ENCODE measurements at regions not wholly inside any gene's neighbourhood (a gene's known extent, or its start where the extent isn't known, plus 50 kb on each side); places are given as distances from the start of the nearest gene placed in this dataset.
"Not testable (repeated sequence)": the region's sequence is repeated elsewhere in the genome, so short reads cannot be mapped to it uniquely, and the experiment has no call there.

GRCh38 chr7:142440906-142441411, 183.1 kb upstream of the PRSS58 start:
- DNase-seq (ENCODE audit: low read depth in 2 of 2) = no peak

DNA sequence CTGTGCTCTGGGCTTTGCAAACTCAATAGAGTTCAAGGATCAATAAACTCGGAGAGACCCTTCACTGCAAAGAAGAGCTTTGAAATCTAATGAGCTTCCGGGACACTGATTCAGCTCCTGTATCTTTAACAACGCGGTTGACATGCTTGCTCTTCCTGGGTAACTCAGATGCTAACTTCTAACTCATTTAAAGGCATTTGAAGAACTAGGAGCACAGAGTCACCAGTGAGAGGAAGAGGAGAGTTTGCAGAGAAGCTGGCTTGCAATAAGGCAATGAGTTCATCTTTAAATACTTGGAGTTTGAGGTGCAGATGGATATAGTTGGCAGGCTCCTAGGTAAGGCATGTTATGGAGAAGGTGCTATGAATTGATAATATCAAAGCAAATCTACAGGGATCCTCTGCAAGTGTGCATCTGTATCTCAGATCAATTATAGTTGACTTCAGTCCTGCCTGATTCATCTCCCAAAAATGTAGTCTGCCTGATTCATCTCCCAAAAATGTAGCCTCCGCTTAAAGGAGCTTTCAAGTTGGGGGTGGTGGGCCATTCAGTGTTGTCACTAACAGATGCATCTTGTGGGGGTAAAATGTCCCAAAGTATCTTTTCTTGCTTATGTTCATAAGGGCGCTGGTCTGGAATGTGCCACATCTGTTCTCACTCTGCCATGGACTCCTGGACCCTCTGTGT, 182.5 kb upstream of the PRSS58 start:
- DNase-seq (ENCODE audit: low read depth in 2 of 2) = no peak

DNA sequence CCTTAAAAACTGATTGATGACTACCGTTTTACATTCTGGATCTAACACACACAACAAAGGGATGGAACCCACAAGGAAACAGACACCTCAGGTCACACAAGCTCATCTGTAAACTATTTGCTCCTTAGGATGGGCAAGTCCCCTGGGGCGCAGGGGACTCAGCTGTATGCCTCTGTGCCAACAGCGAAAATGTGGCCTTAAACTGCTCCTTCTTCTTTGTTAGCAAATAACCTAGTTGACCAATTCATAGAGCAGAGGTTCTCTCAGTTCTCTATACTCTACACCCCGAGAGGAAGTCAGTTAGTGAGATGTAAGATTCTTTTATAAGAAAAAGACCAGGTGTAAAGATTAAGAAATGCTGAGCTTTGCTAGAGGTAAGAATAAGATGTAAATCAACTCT, 181.9 kb upstream of the PRSS58 start:
- DNase-seq (ENCODE audit: low read depth in 2 of 2) = no peak

DNA sequence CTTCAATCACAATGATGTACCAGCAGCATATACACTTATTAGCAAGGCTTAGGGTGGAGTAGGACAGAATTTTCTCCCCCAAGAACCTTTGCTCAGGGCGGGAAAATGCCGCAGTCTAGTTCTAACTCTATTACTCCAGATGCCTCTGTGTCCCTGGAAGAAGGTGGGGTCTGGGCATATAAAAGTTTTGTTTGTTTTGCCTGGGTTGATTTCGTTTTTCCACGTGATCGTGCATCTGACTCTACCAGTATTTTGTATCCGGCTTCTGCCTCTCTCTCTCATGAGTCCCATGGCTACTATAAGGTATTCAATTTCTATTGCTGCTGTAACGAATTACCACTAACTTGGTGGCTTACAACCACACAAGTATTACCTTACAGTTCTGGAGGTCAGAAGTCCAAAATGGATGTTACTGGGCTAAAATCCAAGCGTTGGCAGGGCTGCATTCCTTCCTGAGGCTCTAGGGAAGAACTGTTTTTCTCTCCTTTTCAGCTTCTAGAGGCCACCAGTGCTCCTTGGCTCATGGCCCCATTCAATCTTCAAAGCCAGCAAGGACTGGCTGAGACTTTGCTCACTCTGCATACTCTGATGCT, 181.2 kb upstream of the PRSS58 start:
- no peak for DNase-seq (ENCODE audit: low read depth in 2 of 2)

DNA sequence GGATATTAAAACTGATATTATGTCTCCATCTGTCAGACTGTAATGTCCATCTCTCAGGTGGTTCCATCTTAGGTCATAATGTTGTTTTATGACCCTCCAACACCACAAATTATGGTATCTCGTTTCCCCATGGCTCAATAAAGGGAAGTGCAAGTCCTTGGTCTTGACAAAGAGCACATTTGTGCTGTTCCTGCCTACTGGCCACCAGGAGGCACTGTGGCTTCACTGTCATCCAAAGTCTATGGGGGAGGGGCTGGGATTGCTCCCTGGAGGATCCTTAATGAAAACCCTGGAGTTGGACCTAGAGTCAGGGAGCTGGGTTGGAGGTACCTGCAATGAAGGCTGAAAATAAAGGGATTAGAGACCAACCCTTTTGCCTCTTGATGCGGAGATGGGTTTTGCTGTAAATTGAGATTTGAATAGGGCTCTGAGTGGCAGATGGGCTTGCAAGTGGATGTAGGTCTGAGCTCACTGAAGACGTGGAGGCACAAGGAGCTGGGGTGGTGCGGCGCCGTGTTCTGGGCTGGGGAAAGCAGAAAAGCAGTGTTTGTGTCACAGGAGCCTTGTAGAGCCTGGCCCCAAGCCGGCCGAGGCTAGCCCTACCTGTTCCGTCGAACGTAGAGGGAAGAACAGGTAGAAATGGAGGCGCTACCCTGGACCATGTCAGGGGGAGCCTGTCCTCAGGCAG, 180.5 kb upstream of the PRSS58 start:
- no peak for DNase-seq (ENCODE audit: low read depth in 2 of 2)

- DNase-seq (ENCODE audit: low read depth in 2 of 2) = no peak
Measured at GRCh38 chr7:142437741-142438140, 179.9 kb upstream of the PRSS58 start.

- no peak for DNase-seq (ENCODE audit: low read depth in 2 of 2)
Measured at GRCh38 chr7:142436601-142437000, 178.7 kb upstream of the PRSS58 start.

DNA sequence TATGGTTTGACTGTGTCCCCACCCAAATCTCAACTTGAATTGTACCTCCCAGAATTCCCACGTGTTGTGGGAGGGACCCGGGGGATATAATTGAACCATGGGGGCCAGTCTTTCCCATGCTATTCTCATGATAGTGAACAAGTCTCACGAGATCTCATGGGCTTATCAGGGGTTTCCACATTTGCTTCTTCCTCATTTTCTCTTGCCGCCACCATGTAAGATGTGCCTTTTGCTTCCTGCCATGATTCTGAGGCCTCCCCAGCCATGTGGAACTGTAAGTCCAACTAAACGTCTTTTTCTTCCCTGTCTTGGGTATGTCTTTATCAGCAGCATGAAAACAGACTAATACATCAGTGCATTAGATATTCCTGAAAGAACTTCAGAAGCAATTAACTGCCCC, 177.7 kb upstream of the PRSS58 start:
- not testable (repeated sequence) for DNase-seq (ENCODE audit: low read depth in 2 of 2)

DNA sequence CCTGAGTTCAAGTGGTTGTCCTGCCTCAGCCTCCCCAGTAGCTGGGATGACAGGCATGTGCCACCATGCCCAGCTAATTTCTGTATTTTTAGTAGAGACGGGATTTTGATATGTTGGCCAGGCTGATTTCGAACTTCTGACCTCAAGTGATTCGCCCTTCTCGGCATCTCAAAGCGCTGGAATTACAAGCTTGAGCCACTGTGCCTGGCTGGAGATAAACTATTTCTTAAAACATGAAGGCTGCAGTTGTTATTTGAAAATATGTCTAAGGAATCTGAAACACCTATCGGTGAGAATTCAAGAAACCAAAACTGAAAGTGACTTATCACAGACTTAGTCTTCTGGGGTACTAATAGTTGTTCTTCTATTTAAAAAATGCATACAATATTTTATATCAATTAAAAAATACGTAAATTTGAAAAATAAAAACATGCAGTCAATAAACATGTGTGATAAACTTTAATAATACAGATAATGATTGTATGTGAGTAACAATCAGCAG, 176.9 kb upstream of the PRSS58 start:
- DNase-seq (ENCODE audit: low read depth in 2 of 2) = no peak

DNA sequence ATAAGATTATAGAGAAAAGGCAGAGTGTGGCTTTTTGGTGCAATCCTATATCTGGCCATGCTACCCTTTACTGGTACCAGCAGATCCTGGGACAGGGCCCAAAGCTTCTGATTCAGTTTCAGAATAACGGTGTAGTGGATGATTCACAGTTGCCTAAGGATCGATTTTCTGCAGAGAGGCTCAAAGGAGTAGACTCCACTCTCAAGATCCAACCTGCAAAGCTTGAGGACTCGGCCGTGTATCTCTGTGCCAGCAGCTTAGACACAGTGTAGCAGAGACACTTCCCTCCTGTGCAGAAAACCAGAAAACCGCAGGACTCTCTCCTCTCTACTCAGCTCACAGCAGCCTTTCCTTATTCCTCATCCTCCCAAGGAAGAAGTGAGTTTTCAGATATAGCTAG, 176.3 kb upstream of the PRSS58 start:
- DNase-seq (ENCODE audit: low read depth in 2 of 2) = not testable (repeated sequence)

- DNase-seq (ENCODE audit: low read depth in 2 of 2) = no peak
Measured at GRCh38 chr7:142432377-142432776, 174.5 kb upstream of the PRSS58 start.

DNA sequence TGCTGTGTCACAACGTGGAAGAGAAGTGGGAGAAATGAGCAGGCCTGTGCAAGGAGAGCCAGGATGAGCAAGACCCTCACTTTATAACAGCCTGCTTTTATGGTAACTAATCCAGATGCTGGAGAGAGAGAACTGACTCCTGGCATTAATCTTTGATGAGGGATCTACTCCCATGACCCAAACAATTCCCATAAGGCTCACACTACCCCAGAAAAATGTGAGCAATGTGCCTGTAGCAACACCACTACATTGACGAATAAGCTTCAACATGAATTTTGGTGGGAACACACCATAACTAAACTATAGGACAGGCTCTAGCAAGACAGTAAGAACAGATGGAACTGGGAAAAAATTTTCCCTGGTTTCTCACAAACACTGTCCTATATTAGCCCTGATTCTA, 173.6 kb upstream of the PRSS58 start:
- no peak for DNase-seq (ENCODE audit: low read depth in 2 of 2)

DNA sequence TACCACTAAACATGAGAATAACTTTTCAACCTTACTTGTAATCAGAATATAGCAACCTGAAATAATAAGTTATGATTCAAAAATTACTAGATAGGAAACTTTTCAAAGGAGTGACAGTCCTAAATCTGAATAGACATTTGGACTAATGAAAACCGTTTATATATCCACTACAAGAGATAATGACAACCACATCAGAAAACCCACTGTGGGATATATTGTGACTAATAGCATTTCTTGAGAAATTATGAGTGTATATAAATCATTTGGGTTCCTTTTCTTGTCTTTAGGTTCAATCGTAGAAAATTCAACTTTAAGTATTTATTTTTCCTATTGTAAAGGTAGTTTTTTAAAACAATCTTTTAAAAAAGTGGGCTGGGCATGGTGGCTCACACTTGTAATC, 170.2 kb upstream of the PRSS58 start:
- no peak for DNase-seq (ENCODE audit: low read depth in 2 of 2)

- no peak for DNase-seq (ENCODE audit: low read depth in 2 of 2)
Measured at GRCh38 chr7:142425281-142425680, 167.4 kb upstream of the PRSS58 start.

DNA sequence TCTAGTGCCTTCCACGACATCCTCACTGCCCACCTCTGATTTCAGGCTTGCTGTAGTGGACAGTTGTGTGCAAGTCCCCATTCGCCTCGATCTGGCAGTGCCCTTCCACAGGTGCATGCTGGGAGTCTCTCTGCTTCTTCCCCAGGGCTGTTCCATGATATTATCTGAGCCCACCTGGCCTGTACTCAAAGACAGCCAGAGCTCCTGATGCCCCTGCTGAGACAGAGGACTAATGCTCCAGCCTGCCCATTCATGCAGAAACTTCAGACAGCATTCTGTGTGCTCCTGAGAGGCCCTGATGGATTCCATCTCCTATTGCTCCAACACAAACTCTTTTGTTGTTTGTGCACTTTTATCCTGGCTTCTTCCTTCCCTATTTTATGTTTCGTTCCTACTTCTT, 164.8 kb upstream of the PRSS58 start:
- no peak for DNase-seq (ENCODE audit: low read depth in 2 of 2)

DNA sequence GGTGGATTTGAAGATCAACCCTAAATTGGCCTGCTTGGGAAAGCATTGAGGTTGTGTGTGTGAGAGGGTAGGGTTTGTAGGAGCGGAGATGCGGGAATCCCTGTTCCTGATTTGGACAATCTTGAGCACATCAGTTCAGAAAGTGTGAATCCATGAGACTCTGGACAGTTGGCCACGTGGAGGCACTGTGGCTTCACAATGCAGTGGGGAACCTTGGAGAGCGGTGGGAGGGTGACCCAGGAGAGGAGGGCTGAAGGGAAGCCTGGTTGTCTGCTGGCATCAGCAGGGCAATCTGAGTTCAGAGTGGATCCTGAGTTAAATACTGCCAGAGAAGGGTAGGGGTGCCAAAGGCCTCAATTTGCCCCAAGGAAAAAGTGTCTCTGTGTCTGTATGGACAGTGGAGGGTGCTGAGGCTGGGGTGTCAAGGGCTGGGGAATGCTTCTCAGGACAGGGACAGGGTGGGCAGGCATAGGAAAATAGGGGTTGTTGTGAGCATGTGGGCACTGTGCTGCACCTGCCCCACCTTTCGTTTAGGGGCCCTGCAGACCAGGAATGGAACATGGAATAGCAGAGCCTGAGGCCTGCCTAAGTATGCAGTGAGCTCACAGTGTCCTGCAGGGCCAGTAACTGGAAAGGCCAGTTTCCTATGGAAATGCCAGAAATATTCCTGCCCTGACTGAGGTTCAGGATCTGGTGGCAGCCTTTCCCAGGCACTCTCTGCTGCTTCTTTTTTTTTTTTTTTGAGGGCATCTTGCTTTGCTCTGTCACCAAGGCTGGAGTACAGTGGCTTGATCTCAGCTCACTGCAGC, 162.9 kb upstream of the PRSS58 start:
- DNase-seq (ENCODE audit: low read depth in 2 of 2) = no peak

DNA sequence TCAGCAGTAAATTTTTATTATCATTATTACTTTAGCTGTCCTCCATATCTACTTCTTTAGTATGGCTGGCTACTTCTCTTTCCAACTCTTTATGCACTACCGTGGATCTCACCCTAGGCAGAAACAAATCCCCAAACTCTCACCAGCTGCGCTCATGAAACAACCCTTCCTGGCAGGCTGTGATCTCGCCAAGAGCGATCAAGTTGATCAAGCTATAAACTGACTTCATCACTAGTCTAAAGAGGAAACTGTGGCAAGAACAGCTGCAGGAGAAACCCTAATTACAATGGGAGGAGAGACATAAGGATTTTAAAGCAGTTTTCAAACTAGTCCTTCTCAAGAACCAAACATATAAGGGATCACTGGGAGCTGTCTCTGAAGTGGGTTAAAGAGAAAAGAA, 160.5 kb upstream of the PRSS58 start:
- no peak for DNase-seq (ENCODE audit: low read depth in 2 of 2)

DNA sequence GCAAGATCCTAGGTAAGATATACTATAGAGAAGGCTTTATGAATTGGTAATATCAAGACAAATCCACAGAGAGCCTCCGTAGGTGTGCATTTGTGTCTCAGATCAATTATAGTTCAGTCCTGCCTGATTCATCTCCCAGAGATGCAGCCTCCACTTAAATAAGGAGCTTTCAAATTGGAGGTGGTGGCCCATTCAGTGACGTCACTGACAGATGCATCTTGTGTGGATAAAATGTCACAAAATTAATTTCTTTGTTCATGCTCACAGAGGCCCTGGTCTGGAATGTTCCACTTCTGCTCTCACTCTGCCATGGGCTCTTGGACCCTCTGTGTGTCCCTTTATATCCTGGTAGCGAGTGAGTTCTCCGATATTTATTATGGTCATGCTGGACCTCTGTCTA, 157.1 kb upstream of the PRSS58 start:
- no peak for DNase-seq (ENCODE audit: low read depth in 2 of 2)

- no peak for DNase-seq (ENCODE audit: low read depth in 2 of 2)
Measured at GRCh38 chr7:142414135-142414534, 156.3 kb upstream of the PRSS58 start.

DNA sequence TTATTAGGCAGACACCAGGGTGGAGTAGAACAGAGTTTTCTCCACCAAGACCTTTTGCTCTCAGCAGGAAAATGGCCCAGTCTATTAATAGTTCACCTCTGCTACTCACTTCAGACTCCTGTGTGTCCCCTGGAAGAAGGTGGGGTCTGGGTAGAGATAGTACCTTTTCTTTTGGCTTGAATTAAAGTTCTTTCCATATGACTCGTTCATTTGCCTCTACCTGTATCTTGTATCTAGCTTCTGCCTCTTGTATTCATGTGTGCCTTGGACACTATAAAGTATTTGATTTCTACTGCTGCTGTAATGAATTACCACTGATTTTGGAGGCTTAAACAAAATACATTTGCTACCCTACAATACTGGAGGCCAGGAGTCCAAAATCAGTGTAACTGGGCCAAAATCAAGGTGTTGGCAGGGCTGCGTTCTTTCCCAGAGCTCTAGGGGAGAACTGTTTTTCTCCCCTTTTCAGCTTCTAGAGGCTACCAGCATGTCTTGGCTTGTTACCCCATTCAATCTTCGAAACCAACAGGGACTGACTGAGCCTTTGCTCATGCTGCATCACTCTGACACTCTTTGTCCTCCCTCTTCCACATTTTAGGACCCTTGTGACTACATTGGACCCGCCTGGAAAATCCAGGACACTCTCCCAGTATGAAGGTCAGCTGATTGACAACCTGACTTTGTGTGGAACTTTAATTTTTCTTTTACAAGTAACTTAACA, 155.6 kb upstream of the PRSS58 start:
- no peak for DNase-seq (ENCODE audit: low read depth in 2 of 2)

DNA sequence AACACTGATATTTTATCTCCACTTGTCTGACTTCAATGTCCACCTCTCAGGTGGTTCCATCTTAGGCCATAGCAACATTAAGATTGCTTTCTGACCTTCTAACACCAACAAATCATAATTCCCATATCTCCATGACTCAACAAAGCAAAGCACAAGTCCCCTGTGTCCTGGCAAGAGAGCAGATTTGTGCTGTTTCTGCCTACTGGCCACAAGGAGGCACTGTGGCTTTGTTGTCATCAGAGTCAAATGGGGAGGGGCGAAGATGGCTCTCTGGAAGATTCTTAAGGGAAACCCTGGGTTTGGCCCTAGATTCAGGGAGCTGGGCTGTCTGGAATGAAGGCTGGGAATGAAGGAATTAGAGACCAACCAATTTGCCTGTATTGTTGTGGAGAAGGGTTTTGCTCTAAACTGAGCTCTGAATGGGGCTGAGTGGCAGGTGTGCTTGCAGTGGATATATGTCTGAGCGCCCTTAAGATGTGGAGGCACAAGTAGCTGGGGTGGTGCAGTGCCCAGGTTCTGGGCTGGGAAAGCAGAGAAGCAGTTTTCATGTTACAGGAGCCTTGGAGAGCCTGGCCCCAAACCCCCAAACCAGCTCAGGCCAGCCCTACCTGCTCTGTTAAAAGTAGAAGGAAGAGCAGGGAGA, 154.8 kb upstream of the PRSS58 start:
- DNase-seq (ENCODE audit: low read depth in 2 of 2) = no peak

Data from stimulated activated CD8-positive, alpha-beta memory T cell treated with anti-CD3 and anti-CD28 coated beads, Interleukin-2, amount 100 ng/mL, for 1 hour (primary cell).